K562 (cell line): ENCODE measurements at regions not wholly inside any gene's neighbourhood (a gene's known extent, or its start where the extent isn't known, plus 50 kb on each side); places are given as distances from the start of the nearest gene placed in this dataset.

ENCODE experiments used
- ATAC-seq: fragments of 200-7000 bp; cut with Tn5 transposase; 3 replicates; pipeline ENCODE4 v1.9.1; 2020; ENCODE audit warnings: moderate library complexity
- BruUV-seq: library from RNA; stranded (reverse); fragments of 400-500 nt; replicated peaks from 2 replicates; lab custom pipeline; 2021; lab: Mats Ljungman, UMichigan
- CTCF ChIA-PET: fragments of 300-600 bp; formaldehyde crosslinking; extraction: SDS; loops from one replicate; lab custom pipeline; 2021; ENCODE audit warnings: low intra/inter-chr PET ratio; lab: Yijun Ruan, JAX
- POLR2A ChIA-PET: fragments of 300-600, 350-650 bp; sonication (Branson Sonifier 250); formaldehyde crosslinking; extraction: SDS; loops from one replicate; lab custom pipeline; 2021; ENCODE audit warnings: antibody characterized with exemption, inconsistent platforms; lab: Yijun Ruan, JAX
- DNase-seq, 4 experiments: peaks; one replicate each; pipeline versions ENCODE4 v3.0.0 to v3.0.0-alpha.2; 2011 to 2018; ENCODE audit warnings: low spot score in 3 of 4, mixed read lengths in 3 of 4; ENCODE audit errors: extremely low read depth in 1 of 4
- FAIRE-seq: peaks from 2 replicates; lab custom pipeline; 2011; peaks lifted over from hg19 to GRCh38; lab: Jason Lieb, UNC
- H2AFZ ChIP-seq: 2 replicates; pipeline ENCODE4 v1.6.0; 2011; ENCODE audit warnings: low read depth, low read length, control low read depth, inconsistent platforms
- H3K27ac ChIP-seq: fragments of 200-600 bp; 3 replicates; pipeline ENCODE4 v1.8.0; 2011; ENCODE audit warnings: low read depth, mild to moderate bottlenecking, control low read depth, inconsistent platforms, low read length, moderate library complexity, mixed read lengths; ENCODE audit errors: extremely low read depth
- H3K27me3 ChIP-seq, 2 experiments: fragments of 300-600 bp in 1 of 2; 2 replicates in 1 of 2; 3 replicates in 1 of 2; pipeline versions ENCODE4 v1.6.0 to v1.8.0; 2011; ENCODE audit warnings: inconsistent platforms in 2 of 2, low read length in 2 of 2, mild to moderate bottlenecking in 1 of 2, mixed read lengths in 1 of 2, moderate library complexity in 1 of 2; ENCODE audit not compliant: control insufficient read depth in 2 of 2, insufficient read depth in 2 of 2
- H3K36me3 ChIP-seq: fragments of 300-600 bp; 3 replicates; pipeline ENCODE4 v1.8.0; 2011; ENCODE audit warnings: mild to moderate bottlenecking, low read length, inconsistent platforms; ENCODE audit not compliant: control insufficient read depth, insufficient read depth
- H3K4me1 ChIP-seq, 2 experiments: fragments of 200-600 bp in 1 of 2; replicated peaks in 1 of 2; 2 replicates in 1 of 2; 3 replicates in 1 of 2; pipeline versions ENCODE4 v1.5.1 to v1.8.0; 2011; ENCODE audit warnings: inconsistent platforms in 2 of 2, low read length in 2 of 2, mild to moderate bottlenecking in 1 of 2, mixed read lengths in 1 of 2, moderate library complexity in 1 of 2; ENCODE audit not compliant: control insufficient read depth in 2 of 2, insufficient read depth in 2 of 2
- H3K4me2 ChIP-seq: 2 replicates; pipeline ENCODE4 v1.6.1; 2011; ENCODE audit warnings: low read length, control low read depth, inconsistent platforms, mixed read lengths; ENCODE audit not compliant: insufficient read depth
- H3K4me3 ChIP-seq: fragments of 200-600 bp; sonication (generic), shearing (Covaris generic); 2 replicates; pipeline ENCODE4 v1.5.1; 2016; ENCODE audit warnings: control low read depth, inconsistent platforms
- H3K79me2 ChIP-seq: fragments of 200-600 bp; 3 replicates; pipeline ENCODE4 v1.8.0; 2011; ENCODE audit warnings: low read length, inconsistent platforms; ENCODE audit not compliant: control insufficient read depth, insufficient read depth
- H3K9ac ChIP-seq, 2 experiments: 2 replicates each; pipeline versions ENCODE4 v1.6.0 to v1.6.1; 2011; ENCODE audit warnings: low read depth in 2 of 2, low read length in 2 of 2, control low read depth in 1 of 2, inconsistent platforms in 1 of 2, mild to moderate bottlenecking in 1 of 2, mixed read lengths in 1 of 2; ENCODE audit not compliant: insufficient read depth in 1 of 2
- H3K9me1 ChIP-seq: one replicate; pipeline ENCODE4 v1.6.0; 2011; ENCODE audit warnings: inconsistent platforms, mild to moderate bottlenecking, low read length, moderate library complexity; ENCODE audit not compliant: control insufficient read depth, insufficient read depth
- H3K9me3 ChIP-seq: replicated peaks from 2 replicates; pipeline ENCODE4 v1.5.1; 2011; ENCODE audit warnings: low read depth, low read length, inconsistent platforms; ENCODE audit not compliant: control insufficient read depth, insufficient read depth
- H4K20me1 ChIP-seq: replicated peaks from 2 replicates; pipeline ENCODE4 v1.6.1; 2011; ENCODE audit warnings: low read length, inconsistent platforms, mixed read lengths; ENCODE audit not compliant: control insufficient read depth, insufficient read depth
- CBFB ChIP-seq: sonication (generic); formaldehyde crosslinking; IDR thresholded peaks from 2 replicates; pipeline ENCODE4 v1.4.0; 2020; ENCODE audit warnings: mild to moderate bottlenecking, missing genetic modification reagents
- CHD2 ChIP-seq: IDR thresholded peaks from 2 replicates; pipeline ENCODE4 v1.6.1; 2011; ENCODE audit warnings: low read depth, low read length
- KLF16 ChIP-seq: IDR thresholded peaks from 2 replicates; pipeline ENCODE4 v1.6.1; 2016; ENCODE audit warnings: antibody characterized with exemption
- POLR2A ChIP-seq: fragments of 450-650 bp; conservative IDR thresholded peaks from 2 replicates; pipeline ENCODE4 v1.6.1; 2016
- SAFB ChIP-seq: fragments of 200-400 bp; formaldehyde crosslinking; IDR thresholded peaks from 2 replicates; pipeline ENCODE4 v1.6.1; 2017; ENCODE audit warnings: low read depth, low read length, borderline replicate concordance
- SOX6 ChIP-seq: fragments of 450-650 bp; IDR thresholded peaks from 2 replicates; pipeline ENCODE4 v1.6.1; 2014; ENCODE audit warnings: mild to moderate bottlenecking
- TFAM ChIP-seq: fragments of 250-450 bp; sonication (Bioruptor Pico); conservative IDR thresholded peaks from 2 replicates; pipeline ENCODE4 v1.5.0; 2021; ENCODE audit warnings: mild to moderate bottlenecking, moderate library complexity
- ZNF75A ChIP-seq: fragments of 450-650 bp; formaldehyde crosslinking; IDR thresholded peaks from 2 replicates; pipeline ENCODE4 v1.4.0; 2020; ENCODE audit warnings: mild to moderate bottlenecking
- ZZZ3 ChIP-seq: fragments of 450-650 bp; IDR thresholded peaks from 2 replicates; pipeline ENCODE4 v1.6.1; 2016; ENCODE audit warnings: antibody characterized with exemption, mild to moderate bottlenecking, moderate library complexity
- WGBS: fragments of 100-300 bp; shearing (Covaris generic); methylation state at CpG from one replicate; pipeline ENCODE4 v1.1.6; 2016; ENCODE audit warnings: low coverage, mixed read lengths; ENCODE audit not compliant: insufficient coverage; ENCODE audit errors: missing lambda C conversion rate; 5-methylcytosine and 5-hydroxymethylcytosine counted together
- in situ Hi-C: fragments of 300-500 bp; cut with MboI; formaldehyde crosslinking; loops from 4 replicates; pipeline ENCODE4 v1.15.0; 2018; ENCODE audit warnings: inconsistent platforms, mixed read lengths
- intact Hi-C: fragments of 100-400 bp; cut with micrococcal nuclease; formaldehyde crosslinking; loops from 2 replicates; pipeline ENCODE4 v1.14.2; 2022
- TF ChIP-seq, protein P1 (sequence below): fragments of 450-650 bp; formaldehyde crosslinking; IDR thresholded peaks from 2 replicates; pipeline ENCODE4 v1.4.0; 2020; ENCODE audit warnings: mild to moderate bottlenecking, moderate library complexity
- TF ChIP-seq, protein P2 (sequence below), 2 experiments: IDR thresholded peaks; 2 replicates each; pipeline ENCODE4 v1.6.1; 2012; ENCODE audit warnings: improper control_type of control experiment in 2 of 2, low read depth in 2 of 2, low read length in 2 of 2, borderline replicate concordance in 1 of 2

DNA sequence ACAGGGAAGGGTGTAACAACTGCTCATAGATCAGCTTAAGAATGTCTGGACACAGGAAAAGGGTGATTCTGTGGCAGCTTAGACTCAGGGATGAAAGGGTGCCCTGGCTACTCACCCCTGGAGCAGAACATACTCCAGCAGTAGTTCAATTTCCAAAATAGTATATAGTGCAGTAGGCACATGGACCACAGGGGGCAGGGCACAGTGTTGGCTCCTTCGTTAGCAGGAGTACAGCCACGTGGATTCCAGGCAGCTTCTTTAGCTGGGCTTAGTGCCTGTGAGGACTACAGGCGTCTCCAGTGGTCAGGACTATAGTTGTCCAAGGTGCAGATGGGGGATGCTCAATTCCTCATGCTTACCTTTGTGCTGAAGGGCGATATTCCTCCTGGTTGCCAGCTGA is 277.5 kb upstream of the DDX18 start:
- H3K9ac ChIP-seq = no peak overlapping the region
- H3K4me1 ChIP-seq = no peaks in the 10 kb centered on the region
- ATAC-seq = no peak
- in situ Hi-C loops = no loop called here
- no peak overlapping the region for H3K4me3 ChIP-seq
- no peak overlapping the region for H2AFZ ChIP-seq
- no peak overlapping the region for H3K4me2 ChIP-seq
- WGBS = 3% methylated on average over 4 of the region's 4 CpGs
- no peaks in the 10 kb centered on the region for H4K20me1 ChIP-seq
- no peaks in the 10 kb centered on the region for H3K79me2 ChIP-seq
- BruUV-seq = no TSS peak
- H3K27me3 ChIP-seq = no peaks in the 10 kb centered on the region
- intact Hi-C loops = no loop called here
- no peaks in the 10 kb centered on the region for H3K36me3 ChIP-seq
- POLR2A ChIA-PET = no interaction called here
- no peaks in the 10 kb centered on the region for H3K9me3 ChIP-seq
- H3K9me1 ChIP-seq = no peaks in the 10 kb centered on the region
- DNase-seq = no peak
- no peak for FAIRE-seq
- CTCF ChIA-PET = no interaction called here
- TF ChIP-seq ZNF75A (CRISPR knock-in tag) (no peak), SOX6 (no peak), POLR2A (no peak), CHD2 (no peak), TFAM (no peak), KLF16 (no peak), CBFB (no peak), SAFB (no peak), ZZZ3 (no peak)
- TF ChIP-seq, protein P1, sequence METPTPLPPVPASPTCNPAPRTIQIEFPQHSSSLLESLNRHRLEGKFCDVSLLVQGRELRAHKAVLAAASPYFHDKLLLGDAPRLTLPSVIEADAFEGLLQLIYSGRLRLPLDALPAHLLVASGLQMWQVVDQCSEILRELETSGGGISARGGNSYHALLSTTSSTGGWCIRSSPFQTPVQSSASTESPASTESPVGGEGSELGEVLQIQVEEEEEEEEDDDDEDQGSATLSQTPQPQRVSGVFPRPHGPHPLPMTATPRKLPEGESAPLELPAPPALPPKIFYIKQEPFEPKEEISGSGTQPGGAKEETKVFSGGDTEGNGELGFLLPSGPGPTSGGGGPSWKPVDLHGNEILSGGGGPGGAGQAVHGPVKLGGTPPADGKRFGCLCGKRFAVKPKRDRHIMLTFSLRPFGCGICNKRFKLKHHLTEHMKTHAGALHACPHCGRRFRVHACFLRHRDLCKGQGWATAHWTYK = no peak
- TF ChIP-seq, protein P2, sequence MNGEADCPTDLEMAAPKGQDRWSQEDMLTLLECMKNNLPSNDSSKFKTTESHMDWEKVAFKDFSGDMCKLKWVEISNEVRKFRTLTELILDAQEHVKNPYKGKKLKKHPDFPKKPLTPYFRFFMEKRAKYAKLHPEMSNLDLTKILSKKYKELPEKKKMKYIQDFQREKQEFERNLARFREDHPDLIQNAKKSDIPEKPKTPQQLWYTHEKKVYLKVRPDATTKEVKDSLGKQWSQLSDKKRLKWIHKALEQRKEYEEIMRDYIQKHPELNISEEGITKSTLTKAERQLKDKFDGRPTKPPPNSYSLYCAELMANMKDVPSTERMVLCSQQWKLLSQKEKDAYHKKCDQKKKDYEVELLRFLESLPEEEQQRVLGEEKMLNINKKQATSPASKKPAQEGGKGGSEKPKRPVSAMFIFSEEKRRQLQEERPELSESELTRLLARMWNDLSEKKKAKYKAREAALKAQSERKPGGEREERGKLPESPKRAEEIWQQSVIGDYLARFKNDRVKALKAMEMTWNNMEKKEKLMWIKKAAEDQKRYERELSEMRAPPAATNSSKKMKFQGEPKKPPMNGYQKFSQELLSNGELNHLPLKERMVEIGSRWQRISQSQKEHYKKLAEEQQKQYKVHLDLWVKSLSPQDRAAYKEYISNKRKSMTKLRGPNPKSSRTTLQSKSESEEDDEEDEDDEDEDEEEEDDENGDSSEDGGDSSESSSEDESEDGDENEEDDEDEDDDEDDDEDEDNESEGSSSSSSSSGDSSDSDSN (IDR thresholded peaks at IDR 0.05; ENCODE audit: borderline replicate concordance in 1 of 2, low read depth in 2 of 2, low read length in 2 of 2) = no peak
- H3K27ac ChIP-seq = no peak overlapping the region
